ENCODE measurements at regions not wholly inside any gene's neighbourhood (a gene's known extent, or its start where the extent isn't known, plus 50 kb on each side); places are given as distances from the start of the nearest gene placed in this dataset.

DNA sequence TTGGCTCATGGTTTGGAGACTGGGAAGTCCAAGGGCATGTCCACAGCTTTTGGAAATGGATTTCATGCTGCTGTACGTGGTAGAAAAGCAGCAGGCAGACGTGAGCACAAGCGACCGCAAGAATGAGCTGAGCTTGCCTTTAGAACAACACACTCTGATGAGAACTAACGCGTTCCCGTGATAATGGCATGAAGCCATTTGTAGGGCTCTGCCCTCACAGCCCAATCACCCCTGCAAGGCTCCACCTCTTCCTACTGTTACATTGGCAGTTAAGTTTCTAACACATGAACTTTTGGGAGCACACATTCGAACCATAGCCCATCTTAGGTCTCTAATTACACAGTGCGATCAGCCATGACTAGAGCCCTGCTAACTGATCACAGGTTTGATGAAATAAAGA, 107.5 kb upstream of the TMEM170B start:
- TF ChIP-seq, protein P1, sequence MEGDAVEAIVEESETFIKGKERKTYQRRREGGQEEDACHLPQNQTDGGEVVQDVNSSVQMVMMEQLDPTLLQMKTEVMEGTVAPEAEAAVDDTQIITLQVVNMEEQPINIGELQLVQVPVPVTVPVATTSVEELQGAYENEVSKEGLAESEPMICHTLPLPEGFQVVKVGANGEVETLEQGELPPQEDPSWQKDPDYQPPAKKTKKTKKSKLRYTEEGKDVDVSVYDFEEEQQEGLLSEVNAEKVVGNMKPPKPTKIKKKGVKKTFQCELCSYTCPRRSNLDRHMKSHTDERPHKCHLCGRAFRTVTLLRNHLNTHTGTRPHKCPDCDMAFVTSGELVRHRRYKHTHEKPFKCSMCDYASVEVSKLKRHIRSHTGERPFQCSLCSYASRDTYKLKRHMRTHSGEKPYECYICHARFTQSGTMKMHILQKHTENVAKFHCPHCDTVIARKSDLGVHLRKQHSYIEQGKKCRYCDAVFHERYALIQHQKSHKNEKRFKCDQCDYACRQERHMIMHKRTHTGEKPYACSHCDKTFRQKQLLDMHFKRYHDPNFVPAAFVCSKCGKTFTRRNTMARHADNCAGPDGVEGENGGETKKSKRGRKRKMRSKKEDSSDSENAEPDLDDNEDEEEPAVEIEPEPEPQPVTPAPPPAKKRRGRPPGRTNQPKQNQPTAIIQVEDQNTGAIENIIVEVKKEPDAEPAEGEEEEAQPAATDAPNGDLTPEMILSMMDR (IDR thresholded peaks at IDR 0.05), result no peak
- no peak for TF ChIP-seq ZFX (IDR thresholded peaks at IDR 0.05; ENCODE audit: borderline replicate concordance)
